ENCODE measurements at regions not wholly inside any gene's neighbourhood (a gene's known extent, or its start where the extent isn't known, plus 50 kb on each side); places are given as distances from the start of the nearest gene placed in this dataset.

DNA sequence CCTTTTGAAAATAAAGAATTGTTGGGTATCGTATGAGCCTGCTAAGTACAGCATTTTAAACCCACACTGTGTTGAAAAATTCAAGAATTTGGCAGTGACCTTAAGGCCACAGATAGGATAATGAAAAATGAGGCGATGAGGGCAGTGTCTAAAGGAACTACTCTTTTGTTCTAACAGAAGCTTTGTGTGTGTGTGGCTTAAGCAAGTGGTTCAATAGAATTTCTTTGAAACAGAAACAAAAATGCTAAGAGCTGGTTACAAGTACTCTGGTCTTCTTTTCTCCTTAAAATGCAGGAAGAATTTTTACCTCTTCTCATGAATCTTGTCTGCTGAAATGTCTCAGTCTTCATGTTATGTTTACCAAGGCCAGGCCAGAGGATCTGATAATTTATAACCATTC is 279.5 kb downstream of the ZNF536 start:
- Histone ChIP-seq H3K27me3 (peaks cover 60% of the 10 kb centered on the region), H3K9me3 (no peaks in the 10 kb centered on the region), H3K36me3 (no peaks in the 10 kb centered on the region), H3K27ac (no peak overlapping the region), H3K4me1 (no peaks in the 10 kb centered on the region), H3K4me3 (no peak overlapping the region)
- no peak for DNase-seq (ENCODE audit: low spot score in 2 of 2)
- WGBS, result 80% methylated on average over 2 of the region's 2 CpGs
- TF ChIP-seq, protein P1, sequence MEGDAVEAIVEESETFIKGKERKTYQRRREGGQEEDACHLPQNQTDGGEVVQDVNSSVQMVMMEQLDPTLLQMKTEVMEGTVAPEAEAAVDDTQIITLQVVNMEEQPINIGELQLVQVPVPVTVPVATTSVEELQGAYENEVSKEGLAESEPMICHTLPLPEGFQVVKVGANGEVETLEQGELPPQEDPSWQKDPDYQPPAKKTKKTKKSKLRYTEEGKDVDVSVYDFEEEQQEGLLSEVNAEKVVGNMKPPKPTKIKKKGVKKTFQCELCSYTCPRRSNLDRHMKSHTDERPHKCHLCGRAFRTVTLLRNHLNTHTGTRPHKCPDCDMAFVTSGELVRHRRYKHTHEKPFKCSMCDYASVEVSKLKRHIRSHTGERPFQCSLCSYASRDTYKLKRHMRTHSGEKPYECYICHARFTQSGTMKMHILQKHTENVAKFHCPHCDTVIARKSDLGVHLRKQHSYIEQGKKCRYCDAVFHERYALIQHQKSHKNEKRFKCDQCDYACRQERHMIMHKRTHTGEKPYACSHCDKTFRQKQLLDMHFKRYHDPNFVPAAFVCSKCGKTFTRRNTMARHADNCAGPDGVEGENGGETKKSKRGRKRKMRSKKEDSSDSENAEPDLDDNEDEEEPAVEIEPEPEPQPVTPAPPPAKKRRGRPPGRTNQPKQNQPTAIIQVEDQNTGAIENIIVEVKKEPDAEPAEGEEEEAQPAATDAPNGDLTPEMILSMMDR (IDR thresholded peaks at IDR 0.05), result no peak
- TF ChIP-seq EP300 (IDR thresholded peaks at IDR 0.05) (no peak), POLR2AphosphoS5 (IDR thresholded peaks at IDR 0.05) (no peak), POLR2A (IDR thresholded peaks at IDR 0.05) (no peak)

DNA sequence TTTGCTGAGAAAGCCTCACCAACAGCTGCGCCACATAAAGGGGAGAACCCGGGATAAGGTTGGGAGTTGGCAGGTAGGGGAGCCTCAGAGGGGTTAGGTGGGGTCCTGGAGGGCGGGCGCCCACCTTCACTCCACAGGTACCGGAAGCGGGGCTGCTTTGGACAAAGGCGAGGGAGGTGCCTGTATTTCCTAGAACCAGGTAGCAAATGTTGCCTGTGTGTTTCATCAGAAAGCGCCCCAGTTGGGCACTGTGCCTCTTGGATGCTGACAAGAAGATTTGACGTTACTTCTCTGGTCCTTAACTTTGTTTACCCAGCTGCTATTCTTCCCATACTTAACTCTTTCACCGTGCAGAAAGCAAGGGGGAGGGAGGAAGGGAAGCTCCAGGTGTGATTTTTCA is 278.9 kb downstream of the ZNF536 start:
- H3K27ac ChIP-seq, result no peak overlapping the region
- WGBS, result 66% methylated on average over 10 of the region's 10 CpGs
- H3K4me1 ChIP-seq, result no peaks in the 10 kb centered on the region
- TF ChIP-seq POLR2A (IDR thresholded peaks at IDR 0.05), result no peak
- DNase-seq (ENCODE audit: low spot score in 2 of 2), result no peak
- H3K36me3 ChIP-seq, result no peaks in the 10 kb centered on the region
- peaks cover 66% of the 10 kb centered on the region for H3K27me3 ChIP-seq
- H3K4me3 ChIP-seq, result no peak overlapping the region
- no peaks in the 10 kb centered on the region for H3K9me3 ChIP-seq

DNA sequence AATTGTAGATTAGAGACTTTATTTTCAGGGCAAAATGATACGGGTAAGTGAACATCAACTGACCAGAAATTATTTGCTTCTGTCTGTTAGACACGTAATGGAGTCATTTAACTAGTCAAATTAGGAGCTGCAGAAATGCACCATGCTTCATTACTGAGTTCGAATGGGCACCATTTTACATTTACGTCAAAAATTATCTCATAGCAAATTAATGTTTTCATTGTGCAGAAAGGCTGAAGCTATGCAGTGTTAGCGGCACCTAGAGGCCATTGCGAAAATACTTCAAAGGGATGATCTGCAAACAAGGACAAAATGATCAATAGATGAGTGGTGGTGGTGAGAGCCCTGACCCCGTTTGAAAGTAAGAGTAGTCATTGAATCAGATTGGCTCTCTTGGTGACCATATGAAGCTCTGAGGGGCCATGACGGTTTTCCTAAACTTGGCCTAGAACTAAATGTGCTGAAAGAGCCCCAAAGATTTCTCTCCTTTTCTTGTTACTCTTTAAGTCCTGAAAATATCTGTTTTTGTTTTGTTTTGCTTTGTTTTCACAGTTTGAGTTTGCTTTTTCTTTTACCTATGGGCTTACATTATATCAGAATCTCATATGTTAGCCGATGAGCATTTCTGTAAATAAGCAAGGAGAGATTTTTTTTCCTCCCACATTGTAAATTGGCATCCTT is 277.9 kb downstream of the ZNF536 start:
- peaks cover 66% of the 10 kb centered on the region for H3K27me3 ChIP-seq
- no peaks in the 10 kb centered on the region for H3K4me1 ChIP-seq
- no peak overlapping the region for H3K4me3 ChIP-seq
- H3K36me3 ChIP-seq, result no peaks in the 10 kb centered on the region
- WGBS, result 14% methylated on average over 9 of the region's 9 CpGs
- no peak for DNase-seq (ENCODE audit: low spot score in 2 of 2)
- TF ChIP-seq, protein P1 (IDR thresholded peaks at IDR 0.05), result peak; percentile 20 to 62
- no peak for TF ChIP-seq POLR2AphosphoS5 (IDR thresholded peaks at IDR 0.05)
- H3K27ac ChIP-seq, result no peak overlapping the region
- no peaks in the 10 kb centered on the region for H3K9me3 ChIP-seq

DNA sequence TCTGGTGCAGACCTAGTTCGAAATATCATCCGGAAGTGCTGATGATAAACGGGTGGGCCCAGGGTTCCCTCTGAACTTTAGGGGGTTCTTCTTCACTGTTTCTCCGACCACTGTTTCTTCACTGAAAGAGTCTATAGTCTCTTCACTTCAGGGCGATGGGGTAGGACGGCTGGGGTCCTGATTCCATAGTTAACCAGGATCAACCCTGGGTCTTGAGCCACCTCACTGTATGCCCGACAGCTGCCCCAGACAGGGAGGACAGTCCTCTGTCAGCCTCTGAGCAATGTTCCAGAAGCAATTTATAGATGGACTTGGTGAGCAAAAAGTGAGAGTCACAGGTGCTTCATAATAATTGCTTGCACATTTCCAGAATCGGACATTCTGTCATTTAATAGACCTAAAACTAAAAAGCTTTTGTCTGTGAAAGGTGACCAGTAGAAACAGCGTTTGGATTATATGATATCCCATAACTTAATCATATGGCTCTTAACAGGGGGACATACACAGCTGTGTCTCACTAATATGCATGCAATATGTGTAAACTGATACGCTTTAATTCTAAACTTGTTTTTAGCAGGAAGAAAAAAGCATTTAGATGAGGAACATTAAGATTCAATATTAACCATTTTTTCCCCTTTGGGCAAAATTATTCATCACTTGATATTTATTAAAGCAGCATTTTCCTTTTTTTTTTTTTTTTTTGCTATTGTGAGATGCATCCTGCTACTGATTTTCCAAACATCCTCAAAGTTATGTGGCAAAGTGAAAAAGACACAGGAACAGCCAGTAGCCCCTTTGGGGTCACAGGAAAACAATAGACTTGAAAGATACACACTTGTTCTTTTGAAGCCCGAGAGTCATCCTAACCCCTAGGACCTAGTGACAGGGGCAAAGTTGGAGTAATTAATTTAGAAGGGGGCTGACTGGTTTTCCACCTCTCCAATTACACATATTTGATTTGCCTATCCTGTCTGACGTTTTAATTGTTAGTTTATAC is 277.0 kb downstream of the ZNF536 start:
- no peaks in the 10 kb centered on the region for H3K4me1 ChIP-seq
- no peak for DNase-seq (ENCODE audit: low spot score in 2 of 2)
- no peak for TF ChIP-seq POLR2AphosphoS5 (IDR thresholded peaks at IDR 0.05)
- no peak for TF ChIP-seq EP300 (IDR thresholded peaks at IDR 0.05)
- TF ChIP-seq POLR2A (IDR thresholded peaks at IDR 0.05), result no peak
- TF ChIP-seq, protein P1 (IDR thresholded peaks at IDR 0.05), result no peak
- no peaks in the 10 kb centered on the region for H3K36me3 ChIP-seq
- WGBS, result 75% methylated on average over 12 of the region's 12 CpGs
- H3K9me3 ChIP-seq, result no peaks in the 10 kb centered on the region
- peaks cover 60% of the 10 kb centered on the region for H3K27me3 ChIP-seq
- H3K4me3 ChIP-seq, result no peak overlapping the region
- H3K27ac ChIP-seq, result no peak overlapping the region

DNA sequence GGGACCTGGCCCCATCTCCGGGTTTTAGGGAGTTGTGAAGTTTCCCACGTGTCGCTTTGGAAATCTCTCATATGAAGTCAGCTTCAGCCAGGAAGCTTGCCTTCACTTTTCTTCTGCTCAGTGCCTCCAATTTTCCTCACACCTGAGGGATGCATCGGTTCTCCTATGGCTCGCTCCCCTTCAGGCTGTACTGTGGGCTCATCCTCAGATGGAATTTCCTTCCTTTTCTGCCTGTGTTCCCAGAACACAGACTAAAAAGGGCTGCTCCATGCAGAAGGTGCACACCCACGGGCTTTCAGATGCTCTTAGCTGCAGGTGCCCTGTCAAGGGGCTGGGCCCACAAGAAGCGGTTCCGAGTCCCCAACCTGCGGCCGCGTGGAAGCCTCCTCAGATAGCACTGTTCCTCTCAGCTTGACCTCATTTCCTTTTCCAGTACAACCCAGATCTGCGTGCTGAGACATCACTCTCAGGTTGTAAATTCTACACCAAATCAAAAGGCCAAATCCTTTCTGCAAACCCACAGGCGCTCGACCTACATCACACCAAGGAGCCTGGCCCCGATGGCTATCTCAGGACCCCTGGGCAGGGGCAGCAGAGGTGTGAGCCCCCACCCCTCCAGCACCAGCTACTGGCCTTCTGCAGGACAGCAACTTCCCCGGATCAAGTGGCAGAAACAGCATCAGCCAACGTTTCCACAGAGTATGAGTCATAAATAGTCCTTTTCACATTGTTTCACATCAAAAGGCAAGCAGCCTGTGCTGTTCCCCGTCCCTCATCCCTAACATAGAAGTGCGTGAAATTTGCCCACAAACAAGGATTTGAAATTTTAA is 275.9 kb downstream of the ZNF536 start:
- TF ChIP-seq POLR2AphosphoS5 (IDR thresholded peaks at IDR 0.05) (no peak), POLR2A (IDR thresholded peaks at IDR 0.05) (no peak), EP300 (IDR thresholded peaks at IDR 0.05) (no peak)
- TF ChIP-seq, protein P1 (IDR thresholded peaks at IDR 0.05), result no peak

More for the DNA sequence above, 275.9 kb downstream of the ZNF536 start:
- H3K4me1 ChIP-seq, result no peaks in the 10 kb centered on the region
- no peaks in the 10 kb centered on the region for H3K9me3 ChIP-seq
- no peak overlapping the region for H3K4me3 ChIP-seq
- 55% methylated on average over 17 of the region's 19 CpGs for WGBS
- H3K27me3 ChIP-seq, result peaks cover 49% of the 10 kb centered on the region
- no peak overlapping the region for H3K27ac ChIP-seq
- no peaks in the 10 kb centered on the region for H3K36me3 ChIP-seq
- DNase-seq (ENCODE audit: low spot score in 2 of 2), result no peak
